Endodermal cell (in vitro differentiated cells): ENCODE measurements at regions not wholly inside any gene's neighbourhood (a gene's known extent, or its start where the extent isn't known, plus 50 kb on each side); places are given as distances from the start of the nearest gene placed in this dataset.

Experiments used
- DNase-seq: peaks from one replicate; pipeline ENCODE4 v3.0.0-alpha.2; 2017
- H3K27ac ChIP-seq: 2 replicates; pipeline ENCODE4 v1.5.1; 2013; ENCODE audit warnings: mild to moderate bottlenecking, low read depth, low read length, moderate library complexity
- H3K27me3 ChIP-seq: 2 replicates; pipeline ENCODE4 v1.6.1; 2013; ENCODE audit warnings: mild to moderate bottlenecking, low read length, moderate library complexity; ENCODE audit not compliant: insufficient read depth, control insufficient read depth, poor library complexity, severe bottlenecking
- H3K36me3 ChIP-seq: 2 replicates; pipeline ENCODE4 v1.7.0; 2013; ENCODE audit warnings: mild to moderate bottlenecking, low read length, moderate library complexity; ENCODE audit not compliant: control insufficient read depth, insufficient read depth
- H3K4me1 ChIP-seq: one replicate; pipeline ENCODE4 v1.7.0; 2013; ENCODE audit warnings: low read length; ENCODE audit not compliant: control insufficient read depth, insufficient read depth
- H3K4me3 ChIP-seq: 2 replicates; pipeline ENCODE4 v1.5.1; 2013; ENCODE audit warnings: mild to moderate bottlenecking, low read length, moderate library complexity
- H3K9ac ChIP-seq: 2 replicates; pipeline ENCODE4 v1.6.1; 2013; ENCODE audit warnings: mild to moderate bottlenecking, low read length, moderate library complexity; ENCODE audit not compliant: poor library complexity, severe bottlenecking; ENCODE audit errors: extremely low read depth
- H3K9me3 ChIP-seq: 2 replicates; pipeline ENCODE4 v1.6.1; 2013; ENCODE audit warnings: mild to moderate bottlenecking, low read length, moderate library complexity; ENCODE audit not compliant: control insufficient read depth
- H3K27ac Mint-ChIP-seq: 2 replicates; pipeline ENCODE4 v1.8.0; 2020; ENCODE audit warnings: mixed read lengths
- H3K27me3 Mint-ChIP-seq: 2 replicates; pipeline ENCODE4 v1.8.0; 2021; ENCODE audit warnings: mild to moderate bottlenecking, mixed read lengths; ENCODE audit not compliant: insufficient read depth
- H3K36me3 Mint-ChIP-seq: 2 replicates; pipeline ENCODE4 v1.8.0; 2020; ENCODE audit warnings: low read depth, mixed read lengths
- H3K4me1 Mint-ChIP-seq: 2 replicates; pipeline ENCODE4 v1.8.0; 2020; ENCODE audit warnings: mixed read lengths
- H3K4me3 Mint-ChIP-seq: 2 replicates; pipeline ENCODE4 v1.8.0; 2020; ENCODE audit warnings: mild to moderate bottlenecking, moderate library complexity, mixed read lengths
- H3K9me3 Mint-ChIP-seq: 2 replicates; pipeline ENCODE4 v1.8.0; 2020; ENCODE audit warnings: mild to moderate bottlenecking, mixed read lengths
- WGBS, 2 experiments: methylation state at CpG; one replicate each; pipeline versions ENCODE4 v1.1.5 to v1.1.7; 2013; ENCODE audit warnings: missing lambda C conversion rate in 2 of 2, mixed read lengths in 1 of 2; ENCODE audit not compliant: insufficient coverage in 1 of 2, insufficient read length in 1 of 2; 5-methylcytosine and 5-hydroxymethylcytosine counted together
- TF ChIP-seq, protein P1 (sequence below): fragments of 200-600 bp; sonication (generic); conservative IDR thresholded peaks from 2 replicates; pipeline ENCODE4 v1.5.0; 2021; ENCODE audit warnings: antibody characterized with exemption, mild to moderate bottlenecking

DNA sequence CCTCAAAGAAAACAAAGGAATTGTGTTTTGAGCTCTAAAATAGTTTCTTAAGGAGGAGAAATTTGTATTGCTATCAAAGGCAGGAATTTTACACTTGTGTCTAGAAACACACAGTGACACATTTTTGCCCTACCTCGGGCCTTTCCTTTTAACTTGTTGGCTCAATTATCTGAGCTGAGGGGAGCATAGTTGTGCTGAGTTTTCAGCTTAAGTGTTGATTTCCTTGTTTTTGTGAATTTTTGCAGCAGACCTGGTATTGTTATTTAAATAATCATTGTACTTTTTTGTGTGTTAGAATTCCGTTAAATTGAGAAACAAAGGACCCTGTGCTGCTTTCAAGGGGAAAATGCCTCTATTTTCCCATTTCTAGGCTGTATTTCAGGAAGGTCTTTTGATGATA lies 249.7 kb downstream of the CD83 start:
- Mint-ChIP-seq H3K36me3 (peaks cover 26% of the 10 kb centered on the region), H3K27ac (peak overlapping the region; percentile 80), H3K4me3 (no peak overlapping the region), H3K27me3 (no peaks in the 10 kb centered on the region), H3K4me1 (peaks cover 58% of the 10 kb centered on the region), H3K9me3 (no peaks in the 10 kb centered on the region)
- TF ChIP-seq, protein P1, sequence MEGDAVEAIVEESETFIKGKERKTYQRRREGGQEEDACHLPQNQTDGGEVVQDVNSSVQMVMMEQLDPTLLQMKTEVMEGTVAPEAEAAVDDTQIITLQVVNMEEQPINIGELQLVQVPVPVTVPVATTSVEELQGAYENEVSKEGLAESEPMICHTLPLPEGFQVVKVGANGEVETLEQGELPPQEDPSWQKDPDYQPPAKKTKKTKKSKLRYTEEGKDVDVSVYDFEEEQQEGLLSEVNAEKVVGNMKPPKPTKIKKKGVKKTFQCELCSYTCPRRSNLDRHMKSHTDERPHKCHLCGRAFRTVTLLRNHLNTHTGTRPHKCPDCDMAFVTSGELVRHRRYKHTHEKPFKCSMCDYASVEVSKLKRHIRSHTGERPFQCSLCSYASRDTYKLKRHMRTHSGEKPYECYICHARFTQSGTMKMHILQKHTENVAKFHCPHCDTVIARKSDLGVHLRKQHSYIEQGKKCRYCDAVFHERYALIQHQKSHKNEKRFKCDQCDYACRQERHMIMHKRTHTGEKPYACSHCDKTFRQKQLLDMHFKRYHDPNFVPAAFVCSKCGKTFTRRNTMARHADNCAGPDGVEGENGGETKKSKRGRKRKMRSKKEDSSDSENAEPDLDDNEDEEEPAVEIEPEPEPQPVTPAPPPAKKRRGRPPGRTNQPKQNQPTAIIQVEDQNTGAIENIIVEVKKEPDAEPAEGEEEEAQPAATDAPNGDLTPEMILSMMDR, result no peak
- Histone ChIP-seq H3K4me1 (no peaks in the 10 kb centered on the region), H3K27ac (no peak overlapping the region), H3K4me3 (peak overlapping the region; percentile 47), H3K36me3 (no peaks in the 10 kb centered on the region), H3K9me3 (peaks cover 6% of the 10 kb centered on the region), H3K27me3 (no peaks in the 10 kb centered on the region), H3K9ac (no peak overlapping the region)
- 40 to 79% methylated on average over 1 to 2 of the region's 2 CpGs for WGBS, 2 experiments
- DNase-seq, result no peak

DNA sequence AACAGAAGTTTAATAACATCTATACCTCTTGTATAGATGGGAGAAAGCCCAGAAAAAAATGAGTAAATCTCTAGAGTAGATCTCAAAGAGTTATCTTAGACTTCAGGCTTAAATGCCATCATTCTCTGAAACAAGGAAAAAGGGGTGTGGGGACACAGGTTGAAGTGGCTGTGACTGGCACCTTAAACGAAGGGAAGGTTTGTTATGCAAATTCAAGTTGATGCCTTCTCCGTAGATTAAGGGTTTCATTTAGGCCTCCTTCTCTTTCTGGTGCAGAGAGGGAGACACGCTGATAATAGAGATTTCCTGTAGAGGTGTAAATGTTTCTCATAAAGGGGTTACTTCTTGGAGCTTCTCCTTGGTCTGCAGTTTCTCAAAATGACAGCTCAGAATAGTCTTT lies 252.1 kb downstream of the CD83 start:
- Histone ChIP-seq H3K27me3 (no peaks in the 10 kb centered on the region), H3K9me3 (peaks cover 6% of the 10 kb centered on the region), H3K4me1 (no peaks in the 10 kb centered on the region), H3K36me3 (no peaks in the 10 kb centered on the region), H3K27ac (no peak overlapping the region), H3K9ac (no peak overlapping the region), H3K4me3 (no peak overlapping the region)
- Mint-ChIP-seq H3K27ac (no peak overlapping the region), H3K27me3 (no peaks in the 10 kb centered on the region), H3K4me3 (no peak overlapping the region), H3K36me3 (peaks cover 40% of the 10 kb centered on the region), H3K9me3 (no peaks in the 10 kb centered on the region), H3K4me1 (peaks cover 46% of the 10 kb centered on the region)
- TF ChIP-seq, protein P1, result no peak
- DNase-seq, result peak; percentile 53
- 44 to 48% methylated on average over 2 of the region's 3 CpGs for WGBS, 2 experiments

DNA sequence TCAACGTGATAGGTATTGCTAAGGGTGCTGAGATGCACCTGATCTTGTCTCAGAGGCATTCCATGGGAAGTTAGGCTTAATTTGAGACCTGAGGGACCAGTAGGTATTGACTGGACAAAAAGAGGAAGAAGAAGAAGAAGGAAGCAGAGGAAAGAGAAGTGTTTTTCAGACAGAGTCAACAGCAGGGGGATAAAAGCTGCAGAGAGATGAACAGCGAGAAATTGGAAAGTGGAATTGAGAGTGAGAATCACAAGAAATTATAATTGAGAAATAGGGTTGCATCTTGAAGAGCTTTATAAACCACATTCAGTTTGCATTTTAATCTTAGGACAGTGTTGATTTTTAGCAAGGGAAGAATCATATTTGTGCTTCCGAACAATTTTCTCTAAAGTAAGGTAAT lies 254.0 kb downstream of the CD83 start:
- H3K4me1 Mint-ChIP-seq, result peaks cover 45% of the 10 kb centered on the region

More for the DNA sequence above, 254.0 kb downstream of the CD83 start:
- Histone ChIP-seq H3K4me3 (no peak overlapping the region), H3K9me3 (peaks cover 8% of the 10 kb centered on the region), H3K4me1 (no peaks in the 10 kb centered on the region), H3K36me3 (no peaks in the 10 kb centered on the region), H3K27ac (no peak overlapping the region), H3K27me3 (no peaks in the 10 kb centered on the region), H3K9ac (no peak overlapping the region)
- no peak overlapping the region for H3K4me3 Mint-ChIP-seq
- H3K27ac Mint-ChIP-seq, result no peak overlapping the region
- peaks cover 55% of the 10 kb centered on the region for H3K36me3 Mint-ChIP-seq
- no peaks in the 10 kb centered on the region for H3K27me3 Mint-ChIP-seq
- WGBS, 2 experiments, result 94 to 100% methylated on average over 2 of the region's 3 CpGs
- peaks cover 3% of the 10 kb centered on the region for H3K9me3 Mint-ChIP-seq
- TF ChIP-seq, protein P1, result no peak
- DNase-seq, result no peak
